Keratinocyte (primary cell): ENCODE measurements at regions not wholly inside any gene's neighbourhood (a gene's known extent, or its start where the extent isn't known, plus 50 kb on each side); places are given as distances from the start of the nearest gene placed in this dataset.

Experiments used
- EZH2 ChIP-seq: IDR thresholded peaks from one replicate; pipeline ENCODE4 v1.6.1; 2012; ENCODE audit warnings: inconsistent platforms, mild to moderate bottlenecking, low read length, moderate library complexity
- TF ChIP-seq, protein P1 (sequence below), 3 experiments: IDR thresholded peaks in 1 of 3; conservative IDR thresholded peaks in 1 of 3; optimal IDR thresholded peaks in 1 of 3; 2 replicates in 2 of 3; 3 replicates in 1 of 3; pipeline versions ENCODE3 to v1.5.1; 2011; ENCODE audit warnings: low read length in 3 of 3, mild to moderate bottlenecking in 3 of 3, moderate library complexity in 2 of 3, control low read depth in 1 of 3, inconsistent platforms in 1 of 3; ENCODE audit not compliant: insufficient read depth in 2 of 3; ENCODE audit errors: extremely low read depth in 1 of 3

DNA sequence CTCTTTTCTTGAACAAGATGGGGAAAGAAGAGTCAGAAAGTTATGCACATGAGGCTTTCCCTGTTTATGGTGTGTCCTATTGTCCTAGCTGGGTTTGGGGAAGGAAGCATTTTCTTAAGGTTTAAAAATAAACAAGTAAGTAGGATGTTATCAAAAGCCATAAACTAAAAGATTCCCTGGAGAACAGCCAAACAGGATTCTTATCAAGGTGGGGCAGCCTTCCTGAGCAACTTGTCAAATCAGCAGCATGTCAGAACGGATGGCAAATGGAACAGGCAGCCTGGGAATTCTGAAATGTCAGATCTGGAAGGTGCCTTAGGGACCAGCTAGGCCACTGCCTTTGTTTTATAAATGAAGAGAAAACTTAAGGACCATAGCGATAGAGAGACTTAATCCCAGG is 152.2 kb upstream of the RGS6 start:
- TF ChIP-seq, protein P1, sequence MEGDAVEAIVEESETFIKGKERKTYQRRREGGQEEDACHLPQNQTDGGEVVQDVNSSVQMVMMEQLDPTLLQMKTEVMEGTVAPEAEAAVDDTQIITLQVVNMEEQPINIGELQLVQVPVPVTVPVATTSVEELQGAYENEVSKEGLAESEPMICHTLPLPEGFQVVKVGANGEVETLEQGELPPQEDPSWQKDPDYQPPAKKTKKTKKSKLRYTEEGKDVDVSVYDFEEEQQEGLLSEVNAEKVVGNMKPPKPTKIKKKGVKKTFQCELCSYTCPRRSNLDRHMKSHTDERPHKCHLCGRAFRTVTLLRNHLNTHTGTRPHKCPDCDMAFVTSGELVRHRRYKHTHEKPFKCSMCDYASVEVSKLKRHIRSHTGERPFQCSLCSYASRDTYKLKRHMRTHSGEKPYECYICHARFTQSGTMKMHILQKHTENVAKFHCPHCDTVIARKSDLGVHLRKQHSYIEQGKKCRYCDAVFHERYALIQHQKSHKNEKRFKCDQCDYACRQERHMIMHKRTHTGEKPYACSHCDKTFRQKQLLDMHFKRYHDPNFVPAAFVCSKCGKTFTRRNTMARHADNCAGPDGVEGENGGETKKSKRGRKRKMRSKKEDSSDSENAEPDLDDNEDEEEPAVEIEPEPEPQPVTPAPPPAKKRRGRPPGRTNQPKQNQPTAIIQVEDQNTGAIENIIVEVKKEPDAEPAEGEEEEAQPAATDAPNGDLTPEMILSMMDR (optimal IDR thresholded peaks at IDR 0.05 in 1 of 3, IDR thresholded peaks at IDR 0.05 in 1 of 3, conservative IDR thresholded peaks at IDR 0.05 in 1 of 3; ENCODE audit: extremely low read depth in 1 of 3, insufficient read depth in 2 of 3, low read length in 3 of 3), result no peak
- TF ChIP-seq EZH2, result no peak
